Liver (tissue), 3 donors: ENCODE measurements at regions not wholly inside any gene's neighbourhood (a gene's known extent, or its start where the extent isn't known, plus 50 kb on each side); places are given as distances from the start of the nearest gene placed in this dataset.

ENCODE experiments used
- CTCF ChIP-seq: fragments of 150-350 bp; IDR thresholded peaks from 2 replicates; pipeline ENCODE4 v1.5.1; 2017; ENCODE audit warnings: improper control_type of control experiment, low read depth, low read length; ENCODE audit not compliant: missing input control
- SP1 ChIP-seq: IDR thresholded peaks from 2 replicates; pipeline ENCODE4 v1.6.1; 2018; ENCODE audit warnings: antibody characterized with exemption, mild to moderate bottlenecking
- donor health status: healthy.
- donor health status: healthy.

- TF ChIP-seq CTCF (no peak), SP1 (no peak)
Observed at GRCh38 chr2:57180042-57180567, 866.5 kb upstream of the VRK2 start.
